ENCODE measurements at regions not wholly inside any gene's neighbourhood (a gene's known extent, or its start where the extent isn't known, plus 50 kb on each side); places are given as distances from the start of the nearest gene placed in this dataset.

DNA sequence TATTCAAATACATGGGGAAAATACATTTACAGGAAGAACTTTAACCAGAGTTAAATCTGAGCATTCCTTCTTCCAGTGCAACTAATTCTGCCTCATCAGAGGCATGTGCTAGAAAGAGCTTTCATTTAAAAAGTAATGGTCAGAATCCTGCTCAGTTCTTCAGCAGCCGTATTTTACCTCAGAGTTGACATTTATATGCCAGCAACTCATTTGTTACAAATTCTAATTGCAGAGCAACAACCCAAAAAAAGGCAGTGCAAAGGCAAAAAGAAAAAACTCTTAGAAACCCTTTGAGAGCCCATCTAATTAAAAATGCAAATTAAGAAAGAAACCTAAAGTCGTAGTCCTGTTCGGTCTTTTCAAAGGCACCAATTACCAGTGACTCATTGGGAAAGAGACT, 392.5 kb downstream of the PBX1 start:
- ATAC-seq = no peak
- peaks cover 25% of the 10 kb centered on the region for H3K9me3 Mint-ChIP-seq
- H4K20me1 ChIP-seq (replicated peaks; ENCODE audit: insufficient read depth) = no peaks in the 10 kb centered on the region
- no peaks in the 10 kb centered on the region for H3K27me3 Mint-ChIP-seq (ENCODE audit: insufficient read depth, low read depth, poor library complexity)
- H3K27ac Mint-ChIP-seq = no peak overlapping the region
- H3K36me3 Mint-ChIP-seq (ENCODE audit: low read depth) = peaks cover 8% of the 10 kb centered on the region; the same call in 2 of the 3 replicates
- H3K4me3 Mint-ChIP-seq = no peak overlapping the region
- no peak overlapping the region for H3K4me3 ChIP-seq
- no peaks in the 10 kb centered on the region for H3K9me2 ChIP-seq (ENCODE audit: insufficient read depth)
- H3K36me3 ChIP-seq (ENCODE audit: insufficient read depth) = no peaks in the 10 kb centered on the region
- no peak overlapping the region for H3K27ac ChIP-seq (ENCODE audit: low read depth)
- no peaks in the 10 kb centered on the region for H3K79me2 ChIP-seq (replicated peaks; ENCODE audit: insufficient read depth)
- peaks cover 9% of the 10 kb centered on the region for H3K4me1 Mint-ChIP-seq
- DNase-seq (ENCODE audit: low spot score) = no peak
- no peaks in the 10 kb centered on the region for H3F3A ChIP-seq (replicated peaks; ENCODE audit: low read depth)
- TF ChIP-seq ZNF331 (CRISPR knock-in tag; IDR thresholded peaks at IDR 0.05; ENCODE audit: low read depth) (no peak), EZH2 (IDR thresholded peaks at IDR 0.05; ENCODE audit: low read depth, unreplicated experiment) (no peak), NANOG (IDR thresholded peaks at IDR 0.05; ENCODE audit: borderline replicate concordance) (no peak), EZH2phosphoT487 (IDR thresholded peaks at IDR 0.05; ENCODE audit: unreplicated experiment) (no peak)
- TF ChIP-seq, protein P1, sequence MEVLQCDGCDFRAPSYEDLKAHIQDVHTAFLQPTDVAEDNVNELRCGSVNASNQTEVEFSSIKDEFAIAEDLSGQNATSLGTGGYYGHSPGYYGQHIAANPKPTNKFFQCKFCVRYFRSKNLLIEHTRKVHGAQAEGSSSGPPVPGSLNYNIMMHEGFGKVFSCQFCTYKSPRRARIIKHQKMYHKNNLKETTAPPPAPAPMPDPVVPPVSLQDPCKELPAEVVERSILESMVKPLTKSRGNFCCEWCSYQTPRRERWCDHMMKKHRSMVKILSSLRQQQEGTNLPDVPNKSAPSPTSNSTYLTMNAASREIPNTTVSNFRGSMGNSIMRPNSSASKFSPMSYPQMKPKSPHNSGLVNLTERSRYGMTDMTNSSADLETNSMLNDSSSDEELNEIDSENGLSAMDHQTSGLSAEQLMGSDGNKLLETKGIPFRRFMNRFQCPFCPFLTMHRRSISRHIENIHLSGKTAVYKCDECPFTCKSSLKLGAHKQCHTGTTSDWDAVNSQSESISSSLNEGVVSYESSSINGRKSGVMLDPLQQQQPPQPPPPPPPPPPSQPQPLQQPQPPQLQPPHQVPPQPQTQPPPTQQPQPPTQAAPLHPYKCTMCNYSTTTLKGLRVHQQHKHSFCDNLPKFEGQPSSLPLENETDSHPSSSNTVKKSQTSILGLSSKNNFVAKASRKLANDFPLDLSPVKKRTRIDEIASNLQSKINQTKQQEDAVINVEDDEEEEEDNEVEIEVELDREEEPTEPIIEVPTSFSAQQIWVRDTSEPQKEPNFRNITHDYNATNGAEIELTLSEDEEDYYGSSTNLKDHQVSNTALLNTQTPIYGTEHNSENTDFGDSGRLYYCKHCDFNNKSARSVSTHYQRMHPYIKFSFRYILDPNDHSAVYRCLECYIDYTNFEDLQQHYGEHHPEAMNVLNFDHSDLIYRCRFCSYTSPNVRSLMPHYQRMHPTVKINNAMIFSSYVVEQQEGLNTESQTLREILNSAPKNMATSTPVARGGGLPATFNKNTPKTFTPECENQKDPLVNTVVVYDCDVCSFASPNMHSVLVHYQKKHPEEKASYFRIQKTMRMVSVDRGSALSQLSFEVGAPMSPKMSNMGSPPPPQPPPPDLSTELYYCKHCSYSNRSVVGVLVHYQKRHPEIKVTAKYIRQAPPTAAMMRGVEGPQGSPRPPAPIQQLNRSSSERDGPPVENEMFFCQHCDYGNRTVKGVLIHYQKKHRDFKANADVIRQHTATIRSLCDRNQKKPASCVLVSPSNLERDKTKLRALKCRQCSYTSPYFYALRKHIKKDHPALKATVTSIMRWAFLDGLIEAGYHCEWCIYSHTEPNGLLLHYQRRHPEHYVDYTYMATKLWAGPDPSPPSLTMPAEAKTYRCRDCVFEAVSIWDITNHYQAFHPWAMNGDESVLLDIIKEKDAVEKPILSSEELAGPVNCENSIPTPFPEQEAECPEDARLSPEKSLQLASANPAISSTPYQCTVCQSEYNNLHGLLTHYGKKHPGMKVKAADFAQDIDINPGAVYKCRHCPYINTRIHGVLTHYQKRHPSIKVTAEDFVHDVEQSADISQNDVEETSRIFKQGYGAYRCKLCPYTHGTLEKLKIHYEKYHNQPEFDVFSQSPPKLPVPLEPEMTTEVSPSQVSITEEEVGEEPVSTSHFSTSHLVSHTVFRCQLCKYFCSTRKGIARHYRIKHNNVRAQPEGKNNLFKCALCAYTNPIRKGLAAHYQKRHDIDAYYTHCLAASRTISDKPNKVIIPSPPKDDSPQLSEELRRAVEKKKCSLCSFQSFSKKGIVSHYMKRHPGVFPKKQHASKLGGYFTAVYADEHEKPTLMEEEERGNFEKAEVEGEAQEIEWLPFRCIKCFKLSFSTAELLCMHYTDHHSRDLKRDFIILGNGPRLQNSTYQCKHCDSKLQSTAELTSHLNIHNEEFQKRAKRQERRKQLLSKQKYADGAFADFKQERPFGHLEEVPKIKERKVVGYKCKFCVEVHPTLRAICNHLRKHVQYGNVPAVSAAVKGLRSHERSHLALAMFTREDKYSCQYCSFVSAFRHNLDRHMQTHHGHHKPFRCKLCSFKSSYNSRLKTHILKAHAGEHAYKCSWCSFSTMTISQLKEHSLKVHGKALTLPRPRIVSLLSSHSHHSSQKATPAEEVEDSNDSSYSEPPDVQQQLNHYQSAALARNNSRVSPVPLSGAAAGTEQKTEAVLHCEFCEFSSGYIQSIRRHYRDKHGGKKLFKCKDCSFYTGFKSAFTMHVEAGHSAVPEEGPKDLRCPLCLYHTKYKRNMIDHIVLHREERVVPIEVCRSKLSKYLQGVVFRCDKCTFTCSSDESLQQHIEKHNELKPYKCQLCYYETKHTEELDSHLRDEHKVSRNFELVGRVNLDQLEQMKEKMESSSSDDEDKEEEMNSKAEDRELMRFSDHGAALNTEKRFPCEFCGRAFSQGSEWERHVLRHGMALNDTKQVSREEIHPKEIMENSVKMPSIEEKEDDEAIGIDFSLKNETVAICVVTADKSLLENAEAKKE (CRISPR knock-in tag; IDR thresholded peaks at IDR 0.05) = no peak
- TF ChIP-seq, protein P2, sequence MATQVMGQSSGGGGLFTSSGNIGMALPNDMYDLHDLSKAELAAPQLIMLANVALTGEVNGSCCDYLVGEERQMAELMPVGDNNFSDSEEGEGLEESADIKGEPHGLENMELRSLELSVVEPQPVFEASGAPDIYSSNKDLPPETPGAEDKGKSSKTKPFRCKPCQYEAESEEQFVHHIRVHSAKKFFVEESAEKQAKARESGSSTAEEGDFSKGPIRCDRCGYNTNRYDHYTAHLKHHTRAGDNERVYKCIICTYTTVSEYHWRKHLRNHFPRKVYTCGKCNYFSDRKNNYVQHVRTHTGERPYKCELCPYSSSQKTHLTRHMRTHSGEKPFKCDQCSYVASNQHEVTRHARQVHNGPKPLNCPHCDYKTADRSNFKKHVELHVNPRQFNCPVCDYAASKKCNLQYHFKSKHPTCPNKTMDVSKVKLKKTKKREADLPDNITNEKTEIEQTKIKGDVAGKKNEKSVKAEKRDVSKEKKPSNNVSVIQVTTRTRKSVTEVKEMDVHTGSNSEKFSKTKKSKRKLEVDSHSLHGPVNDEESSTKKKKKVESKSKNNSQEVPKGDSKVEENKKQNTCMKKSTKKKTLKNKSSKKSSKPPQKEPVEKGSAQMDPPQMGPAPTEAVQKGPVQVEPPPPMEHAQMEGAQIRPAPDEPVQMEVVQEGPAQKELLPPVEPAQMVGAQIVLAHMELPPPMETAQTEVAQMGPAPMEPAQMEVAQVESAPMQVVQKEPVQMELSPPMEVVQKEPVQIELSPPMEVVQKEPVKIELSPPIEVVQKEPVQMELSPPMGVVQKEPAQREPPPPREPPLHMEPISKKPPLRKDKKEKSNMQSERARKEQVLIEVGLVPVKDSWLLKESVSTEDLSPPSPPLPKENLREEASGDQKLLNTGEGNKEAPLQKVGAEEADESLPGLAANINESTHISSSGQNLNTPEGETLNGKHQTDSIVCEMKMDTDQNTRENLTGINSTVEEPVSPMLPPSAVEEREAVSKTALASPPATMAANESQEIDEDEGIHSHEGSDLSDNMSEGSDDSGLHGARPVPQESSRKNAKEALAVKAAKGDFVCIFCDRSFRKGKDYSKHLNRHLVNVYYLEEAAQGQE (IDR thresholded peaks at IDR 0.05; ENCODE audit: unreplicated experiment) = no peak
- TF ChIP-seq, protein P3, sequence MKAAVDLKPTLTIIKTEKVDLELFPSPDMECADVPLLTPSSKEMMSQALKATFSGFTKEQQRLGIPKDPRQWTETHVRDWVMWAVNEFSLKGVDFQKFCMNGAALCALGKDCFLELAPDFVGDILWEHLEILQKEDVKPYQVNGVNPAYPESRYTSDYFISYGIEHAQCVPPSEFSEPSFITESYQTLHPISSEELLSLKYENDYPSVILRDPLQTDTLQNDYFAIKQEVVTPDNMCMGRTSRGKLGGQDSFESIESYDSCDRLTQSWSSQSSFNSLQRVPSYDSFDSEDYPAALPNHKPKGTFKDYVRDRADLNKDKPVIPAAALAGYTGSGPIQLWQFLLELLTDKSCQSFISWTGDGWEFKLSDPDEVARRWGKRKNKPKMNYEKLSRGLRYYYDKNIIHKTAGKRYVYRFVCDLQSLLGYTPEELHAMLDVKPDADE (IDR thresholded peaks at IDR 0.05) = no peak
- no peak overlapping the region for H3K4me2 ChIP-seq
- H3K27me3 ChIP-seq (ENCODE audit: insufficient read depth) = no peaks in the 10 kb centered on the region
- no peak overlapping the region for H2AFZ ChIP-seq
- no peaks in the 10 kb centered on the region; the same call in 1 of the 2 replicates for H3K4me1 ChIP-seq (ENCODE audit: insufficient read depth)

Measured in GM23338 (cell line).